HL-60 (cell line): ENCODE measurements at regions not wholly inside any gene's neighbourhood (a gene's known extent, or its start where the extent isn't known, plus 50 kb on each side); places are given as distances from the start of the nearest gene placed in this dataset.

Experiments used
- GABPA ChIP-seq: IDR thresholded peaks from 2 replicates; pipeline ENCODE4 v1.6.1; 2012; ENCODE audit warnings: low read depth
- POLR2AphosphoS5 ChIP-seq: IDR thresholded peaks from 2 replicates; pipeline ENCODE4 v1.6.1; 2012; ENCODE audit warnings: low read depth
- SPI1 ChIP-seq: IDR thresholded peaks from 2 replicates; pipeline ENCODE4 v1.6.1; 2012; ENCODE audit warnings: low read depth, mild to moderate bottlenecking, borderline replicate concordance
- TF ChIP-seq, protein P1 (sequence below): IDR thresholded peaks from one replicate; pipeline ENCODE4 v1.5.1; 2011; ENCODE audit warnings: low read length, control low read depth, inconsistent platforms; ENCODE audit not compliant: insufficient read depth
- TF ChIP-seq, protein P2 (sequence below): IDR thresholded peaks from 2 replicates; pipeline ENCODE4 v1.6.1; 2012; ENCODE audit warnings: low read depth; ENCODE audit not compliant: insufficient replicate concordance

- TF ChIP-seq GABPA (no peak), SPI1 (no peak), POLR2AphosphoS5 (no peak)
- TF ChIP-seq, protein P1, sequence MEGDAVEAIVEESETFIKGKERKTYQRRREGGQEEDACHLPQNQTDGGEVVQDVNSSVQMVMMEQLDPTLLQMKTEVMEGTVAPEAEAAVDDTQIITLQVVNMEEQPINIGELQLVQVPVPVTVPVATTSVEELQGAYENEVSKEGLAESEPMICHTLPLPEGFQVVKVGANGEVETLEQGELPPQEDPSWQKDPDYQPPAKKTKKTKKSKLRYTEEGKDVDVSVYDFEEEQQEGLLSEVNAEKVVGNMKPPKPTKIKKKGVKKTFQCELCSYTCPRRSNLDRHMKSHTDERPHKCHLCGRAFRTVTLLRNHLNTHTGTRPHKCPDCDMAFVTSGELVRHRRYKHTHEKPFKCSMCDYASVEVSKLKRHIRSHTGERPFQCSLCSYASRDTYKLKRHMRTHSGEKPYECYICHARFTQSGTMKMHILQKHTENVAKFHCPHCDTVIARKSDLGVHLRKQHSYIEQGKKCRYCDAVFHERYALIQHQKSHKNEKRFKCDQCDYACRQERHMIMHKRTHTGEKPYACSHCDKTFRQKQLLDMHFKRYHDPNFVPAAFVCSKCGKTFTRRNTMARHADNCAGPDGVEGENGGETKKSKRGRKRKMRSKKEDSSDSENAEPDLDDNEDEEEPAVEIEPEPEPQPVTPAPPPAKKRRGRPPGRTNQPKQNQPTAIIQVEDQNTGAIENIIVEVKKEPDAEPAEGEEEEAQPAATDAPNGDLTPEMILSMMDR, result no peak
- TF ChIP-seq, protein P2, sequence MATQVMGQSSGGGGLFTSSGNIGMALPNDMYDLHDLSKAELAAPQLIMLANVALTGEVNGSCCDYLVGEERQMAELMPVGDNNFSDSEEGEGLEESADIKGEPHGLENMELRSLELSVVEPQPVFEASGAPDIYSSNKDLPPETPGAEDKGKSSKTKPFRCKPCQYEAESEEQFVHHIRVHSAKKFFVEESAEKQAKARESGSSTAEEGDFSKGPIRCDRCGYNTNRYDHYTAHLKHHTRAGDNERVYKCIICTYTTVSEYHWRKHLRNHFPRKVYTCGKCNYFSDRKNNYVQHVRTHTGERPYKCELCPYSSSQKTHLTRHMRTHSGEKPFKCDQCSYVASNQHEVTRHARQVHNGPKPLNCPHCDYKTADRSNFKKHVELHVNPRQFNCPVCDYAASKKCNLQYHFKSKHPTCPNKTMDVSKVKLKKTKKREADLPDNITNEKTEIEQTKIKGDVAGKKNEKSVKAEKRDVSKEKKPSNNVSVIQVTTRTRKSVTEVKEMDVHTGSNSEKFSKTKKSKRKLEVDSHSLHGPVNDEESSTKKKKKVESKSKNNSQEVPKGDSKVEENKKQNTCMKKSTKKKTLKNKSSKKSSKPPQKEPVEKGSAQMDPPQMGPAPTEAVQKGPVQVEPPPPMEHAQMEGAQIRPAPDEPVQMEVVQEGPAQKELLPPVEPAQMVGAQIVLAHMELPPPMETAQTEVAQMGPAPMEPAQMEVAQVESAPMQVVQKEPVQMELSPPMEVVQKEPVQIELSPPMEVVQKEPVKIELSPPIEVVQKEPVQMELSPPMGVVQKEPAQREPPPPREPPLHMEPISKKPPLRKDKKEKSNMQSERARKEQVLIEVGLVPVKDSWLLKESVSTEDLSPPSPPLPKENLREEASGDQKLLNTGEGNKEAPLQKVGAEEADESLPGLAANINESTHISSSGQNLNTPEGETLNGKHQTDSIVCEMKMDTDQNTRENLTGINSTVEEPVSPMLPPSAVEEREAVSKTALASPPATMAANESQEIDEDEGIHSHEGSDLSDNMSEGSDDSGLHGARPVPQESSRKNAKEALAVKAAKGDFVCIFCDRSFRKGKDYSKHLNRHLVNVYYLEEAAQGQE, result no peak
Measured at GRCh38 chr6:3569816-3570215, 113.0 kb upstream of the SLC22A23 start.
